K562 (cell line): ENCODE measurements at regions not wholly inside any gene's neighbourhood (a gene's known extent, or its start where the extent isn't known, plus 50 kb on each side); places are given as distances from the start of the nearest gene placed in this dataset.
A peak's percentile ranks its signal among the peaks of the same experiment; 100 is the strongest.

ENCODE experiments used
- ARID1B ChIP-seq: fragments of 450-650 bp; IDR thresholded peaks from 2 replicates; pipeline ENCODE4 v1.6.1; 2016; ENCODE audit warnings: antibody characterized with exemption, mild to moderate bottlenecking, inconsistent platforms
- ARID3A ChIP-seq: IDR thresholded peaks from 2 replicates; pipeline ENCODE4 v1.6.1; 2012; ENCODE audit warnings: low read depth, low read length, improper control_type of control experiment, borderline replicate concordance
- DMBX1 ChIP-seq: fragments of 250-450 bp; sonication (Bioruptor Pico); IDR thresholded peaks from 2 replicates; pipeline ENCODE4 v1.8.0; 2022; ENCODE audit warnings: inconsistent platforms, mild to moderate bottlenecking, moderate library complexity, borderline replicate concordance
- EWSR1 ChIP-seq: fragments of 450-650 bp; IDR thresholded peaks from 2 replicates; pipeline ENCODE4 v1.6.1; 2018; ENCODE audit warnings: borderline replicate concordance, mild to moderate bottlenecking, low read depth, moderate library complexity; ENCODE audit not compliant: partially characterized antibody
- EZH2 ChIP-seq: IDR thresholded peaks from 2 replicates; pipeline ENCODE4 v1.6.1; 2012; ENCODE audit warnings: low read depth, mild to moderate bottlenecking, inconsistent platforms, low read length, borderline replicate concordance
- GTF2A2 ChIP-seq: IDR thresholded peaks from 2 replicates; pipeline ENCODE4 v1.6.1; 2016; ENCODE audit warnings: mild to moderate bottlenecking, missing genetic modification characterization, missing compliant biosample characterization
- KLF10 ChIP-seq: fragments of 250-450 bp; sonication (Bioruptor Pico); IDR thresholded peaks from 2 replicates; pipeline ENCODE4 v1.6.1; 2021; ENCODE audit warnings: matching md5 sums
- NCOA1 ChIP-seq: fragments of 450-650 bp; IDR thresholded peaks from 2 replicates; pipeline ENCODE4 v1.6.1; 2016; ENCODE audit warnings: low read depth
- TRIM28 ChIP-seq: fragments of 450-650 bp; IDR thresholded peaks from 2 replicates; pipeline ENCODE4 v1.6.1; 2017
- XRCC3 ChIP-seq: fragments of 450-650 bp; IDR thresholded peaks from 2 replicates; pipeline ENCODE4 v1.6.1; 2017; ENCODE audit warnings: mild to moderate bottlenecking, moderate library complexity
- ZBED1 ChIP-seq: IDR thresholded peaks from 2 replicates; pipeline ENCODE4 v1.6.1; 2014
- ZHX1 ChIP-seq: fragments of 150-350 bp; conservative IDR thresholded peaks from 2 replicates; pipeline ENCODE4 v1.6.1; 2014; ENCODE audit warnings: low read length
- ZNF174 ChIP-seq: fragments of 250-450 bp; sonication (Bioruptor Pico); IDR thresholded peaks from 2 replicates; pipeline ENCODE4 v1.4.0; 2020; ENCODE audit warnings: mild to moderate bottlenecking
- ZNF197 ChIP-seq: fragments of 200-800 bp; sonication (Bioruptor generic); IDR thresholded peaks from 2 replicates; pipeline ENCODE4 v1.6.1; 2016; ENCODE audit warnings: low read depth, missing genetic modification characterization, missing compliant biosample characterization
- ZNF239 ChIP-seq: fragments of 250-450 bp; sonication (Bioruptor Pico); IDR thresholded peaks from 2 replicates; pipeline ENCODE4 v1.4.0; 2020; ENCODE audit warnings: mild to moderate bottlenecking
- TF ChIP-seq, protein P1 (sequence below): sonication (generic); formaldehyde crosslinking; IDR thresholded peaks from 2 replicates; pipeline ENCODE4 v1.8.1; 2022; ENCODE audit warnings: missing genetic modification reagents
- TF ChIP-seq, protein P2 (sequence below): fragments of 450-650 bp; IDR thresholded peaks from 2 replicates; pipeline ENCODE4 v1.6.1; 2016; ENCODE audit warnings: mild to moderate bottlenecking
- TF ChIP-seq, protein P3 (sequence below): fragments of 250-450 bp; sonication (Bioruptor Pico); IDR thresholded peaks from 2 replicates; pipeline ENCODE4 v1.4.0; 2020; ENCODE audit warnings: mild to moderate bottlenecking, moderate library complexity, borderline replicate concordance

DNA sequence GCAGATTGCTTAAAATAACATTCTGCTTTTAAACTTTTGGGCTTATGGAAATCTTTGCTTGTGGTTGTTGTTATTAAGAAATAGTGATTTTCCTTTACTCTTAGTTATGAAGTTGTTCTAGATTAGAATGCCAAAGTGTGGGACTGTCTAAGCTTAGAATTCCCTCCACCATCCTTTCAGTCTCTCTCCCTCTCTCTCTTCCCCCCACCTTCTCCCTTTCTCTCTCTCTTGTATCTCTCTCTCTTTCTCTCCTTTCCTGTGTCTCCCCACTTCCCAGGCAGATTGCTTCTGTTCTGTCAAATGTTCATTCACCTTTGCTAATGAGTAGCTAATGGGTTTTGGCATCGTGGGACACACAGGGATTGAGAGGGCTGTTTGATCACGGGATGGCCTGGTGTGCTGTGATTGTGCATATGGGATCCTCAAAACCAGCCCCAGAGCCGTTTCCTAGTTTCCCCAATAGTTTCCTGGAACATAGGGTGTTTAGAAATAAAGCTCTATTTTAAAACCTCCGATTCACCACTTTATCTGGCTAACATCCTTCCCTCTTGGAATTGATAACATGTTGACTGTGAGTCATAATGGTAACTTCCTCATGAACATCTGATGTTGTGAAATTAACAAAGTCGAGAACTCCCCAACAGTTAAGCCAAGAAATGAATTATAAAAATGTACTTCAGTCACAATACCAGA lies 502.6 kb downstream of the TMEM114 start (continued):
- no peak for TF ChIP-seq GTF2A2
- TF ChIP-seq, protein P1, sequence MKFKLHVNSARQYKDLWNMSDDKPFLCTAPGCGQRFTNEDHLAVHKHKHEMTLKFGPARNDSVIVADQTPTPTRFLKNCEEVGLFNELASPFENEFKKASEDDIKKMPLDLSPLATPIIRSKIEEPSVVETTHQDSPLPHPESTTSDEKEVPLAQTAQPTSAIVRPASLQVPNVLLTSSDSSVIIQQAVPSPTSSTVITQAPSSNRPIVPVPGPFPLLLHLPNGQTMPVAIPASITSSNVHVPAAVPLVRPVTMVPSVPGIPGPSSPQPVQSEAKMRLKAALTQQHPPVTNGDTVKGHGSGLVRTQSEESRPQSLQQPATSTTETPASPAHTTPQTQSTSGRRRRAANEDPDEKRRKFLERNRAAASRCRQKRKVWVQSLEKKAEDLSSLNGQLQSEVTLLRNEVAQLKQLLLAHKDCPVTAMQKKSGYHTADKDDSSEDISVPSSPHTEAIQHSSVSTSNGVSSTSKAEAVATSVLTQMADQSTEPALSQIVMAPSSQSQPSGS = no peak
- no peak for TF ChIP-seq ZNF239 (CRISPR knock-in tag)
- TF ChIP-seq ARID3A = peak; percentile 75; the same call in 1 of the 2 replicates
- TF ChIP-seq ZHX1 = no peak
- TF ChIP-seq DMBX1 = peak; percentile 61; the same call in 1 of the 2 replicates
- TF ChIP-seq, protein P2, sequence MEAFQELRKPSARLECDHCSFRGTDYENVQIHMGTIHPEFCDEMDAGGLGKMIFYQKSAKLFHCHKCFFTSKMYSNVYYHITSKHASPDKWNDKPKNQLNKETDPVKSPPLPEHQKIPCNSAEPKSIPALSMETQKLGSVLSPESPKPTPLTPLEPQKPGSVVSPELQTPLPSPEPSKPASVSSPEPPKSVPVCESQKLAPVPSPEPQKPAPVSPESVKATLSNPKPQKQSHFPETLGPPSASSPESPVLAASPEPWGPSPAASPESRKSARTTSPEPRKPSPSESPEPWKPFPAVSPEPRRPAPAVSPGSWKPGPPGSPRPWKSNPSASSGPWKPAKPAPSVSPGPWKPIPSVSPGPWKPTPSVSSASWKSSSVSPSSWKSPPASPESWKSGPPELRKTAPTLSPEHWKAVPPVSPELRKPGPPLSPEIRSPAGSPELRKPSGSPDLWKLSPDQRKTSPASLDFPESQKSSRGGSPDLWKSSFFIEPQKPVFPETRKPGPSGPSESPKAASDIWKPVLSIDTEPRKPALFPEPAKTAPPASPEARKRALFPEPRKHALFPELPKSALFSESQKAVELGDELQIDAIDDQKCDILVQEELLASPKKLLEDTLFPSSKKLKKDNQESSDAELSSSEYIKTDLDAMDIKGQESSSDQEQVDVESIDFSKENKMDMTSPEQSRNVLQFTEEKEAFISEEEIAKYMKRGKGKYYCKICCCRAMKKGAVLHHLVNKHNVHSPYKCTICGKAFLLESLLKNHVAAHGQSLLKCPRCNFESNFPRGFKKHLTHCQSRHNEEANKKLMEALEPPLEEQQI = 0 out of 2 replicates have a peak, but pooled peaks have one; percentile 17
- no peak for TF ChIP-seq ZNF197 (CRISPR knock-in tag)
- no peak for TF ChIP-seq KLF10
- TF ChIP-seq ZBED1 = no peak
- TF ChIP-seq ARID1B = peak; percentile 93
- TF ChIP-seq EWSR1 = no peak
- no peak for TF ChIP-seq EZH2
- TF ChIP-seq NCOA1 = no peak
- TF ChIP-seq, protein P3, sequence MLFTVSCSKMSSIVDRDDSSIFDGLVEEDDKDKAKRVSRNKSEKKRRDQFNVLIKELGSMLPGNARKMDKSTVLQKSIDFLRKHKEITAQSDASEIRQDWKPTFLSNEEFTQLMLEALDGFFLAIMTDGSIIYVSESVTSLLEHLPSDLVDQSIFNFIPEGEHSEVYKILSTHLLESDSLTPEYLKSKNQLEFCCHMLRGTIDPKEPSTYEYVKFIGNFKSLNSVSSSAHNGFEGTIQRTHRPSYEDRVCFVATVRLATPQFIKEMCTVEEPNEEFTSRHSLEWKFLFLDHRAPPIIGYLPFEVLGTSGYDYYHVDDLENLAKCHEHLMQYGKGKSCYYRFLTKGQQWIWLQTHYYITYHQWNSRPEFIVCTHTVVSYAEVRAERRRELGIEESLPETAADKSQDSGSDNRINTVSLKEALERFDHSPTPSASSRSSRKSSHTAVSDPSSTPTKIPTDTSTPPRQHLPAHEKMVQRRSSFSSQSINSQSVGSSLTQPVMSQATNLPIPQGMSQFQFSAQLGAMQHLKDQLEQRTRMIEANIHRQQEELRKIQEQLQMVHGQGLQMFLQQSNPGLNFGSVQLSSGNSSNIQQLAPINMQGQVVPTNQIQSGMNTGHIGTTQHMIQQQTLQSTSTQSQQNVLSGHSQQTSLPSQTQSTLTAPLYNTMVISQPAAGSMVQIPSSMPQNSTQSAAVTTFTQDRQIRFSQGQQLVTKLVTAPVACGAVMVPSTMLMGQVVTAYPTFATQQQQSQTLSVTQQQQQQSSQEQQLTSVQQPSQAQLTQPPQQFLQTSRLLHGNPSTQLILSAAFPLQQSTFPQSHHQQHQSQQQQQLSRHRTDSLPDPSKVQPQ (CRISPR knock-in tag) = no peak
- no peak for TF ChIP-seq XRCC3
- no peak for TF ChIP-seq TRIM28
- no peak for TF ChIP-seq ZNF174 (CRISPR knock-in tag)
